ENCODE measurements at regions not wholly inside any gene's neighbourhood (a gene's known extent, or its start where the extent isn't known, plus 50 kb on each side); places are given as distances from the start of the nearest gene placed in this dataset.

DNA sequence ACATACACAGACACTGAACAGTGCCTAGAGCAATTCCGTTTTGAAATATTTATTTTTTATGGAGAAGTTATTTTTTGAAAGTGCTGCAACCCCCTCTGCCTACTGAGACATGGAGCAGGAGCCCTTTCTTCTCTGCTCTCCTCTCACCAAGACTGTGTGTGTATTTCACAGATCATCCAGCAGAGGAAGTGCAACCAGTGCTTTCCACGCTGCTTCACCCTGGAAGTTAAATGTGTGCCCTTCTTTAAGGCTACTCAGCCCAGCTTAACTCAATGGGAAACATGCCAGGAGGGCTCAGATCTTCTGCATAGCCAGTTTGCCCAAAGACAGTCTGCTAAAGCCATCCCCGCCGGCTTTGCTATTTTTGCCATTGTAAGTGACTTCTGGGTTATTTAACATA lies 606.3 kb downstream of the TLE1 start:
- TF ChIP-seq, protein P1, sequence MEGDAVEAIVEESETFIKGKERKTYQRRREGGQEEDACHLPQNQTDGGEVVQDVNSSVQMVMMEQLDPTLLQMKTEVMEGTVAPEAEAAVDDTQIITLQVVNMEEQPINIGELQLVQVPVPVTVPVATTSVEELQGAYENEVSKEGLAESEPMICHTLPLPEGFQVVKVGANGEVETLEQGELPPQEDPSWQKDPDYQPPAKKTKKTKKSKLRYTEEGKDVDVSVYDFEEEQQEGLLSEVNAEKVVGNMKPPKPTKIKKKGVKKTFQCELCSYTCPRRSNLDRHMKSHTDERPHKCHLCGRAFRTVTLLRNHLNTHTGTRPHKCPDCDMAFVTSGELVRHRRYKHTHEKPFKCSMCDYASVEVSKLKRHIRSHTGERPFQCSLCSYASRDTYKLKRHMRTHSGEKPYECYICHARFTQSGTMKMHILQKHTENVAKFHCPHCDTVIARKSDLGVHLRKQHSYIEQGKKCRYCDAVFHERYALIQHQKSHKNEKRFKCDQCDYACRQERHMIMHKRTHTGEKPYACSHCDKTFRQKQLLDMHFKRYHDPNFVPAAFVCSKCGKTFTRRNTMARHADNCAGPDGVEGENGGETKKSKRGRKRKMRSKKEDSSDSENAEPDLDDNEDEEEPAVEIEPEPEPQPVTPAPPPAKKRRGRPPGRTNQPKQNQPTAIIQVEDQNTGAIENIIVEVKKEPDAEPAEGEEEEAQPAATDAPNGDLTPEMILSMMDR (IDR thresholded peaks at IDR 0.05), result peak in 2 of 12 donors; percentile 14 to 20
- TF ChIP-seq POLR2A (IDR thresholded peaks at IDR 0.05), result no peak
